ENCODE measurements at regions not wholly inside any gene's neighbourhood (a gene's known extent, or its start where the extent isn't known, plus 50 kb on each side); places are given as distances from the start of the nearest gene placed in this dataset.

GRCh38 chr16:85502357-85502756, 110.8 kb upstream of the GSE1 start:
- no peak for ATAC-seq
- H3K36me3 ChIP-seq (replicated peaks in 1 of 2; ENCODE audit: insufficient read depth in 1 of 2, low read depth in 2 of 2) = no peaks in the 10 kb centered on the region
- H3K9me3 ChIP-seq = no peaks in the 10 kb centered on the region
- intact Hi-C loops (cut with DNase I) = no loop called here
- no peaks in the 10 kb centered on the region for H3K4me1 ChIP-seq
- H3K27ac ChIP-seq = no peak overlapping the region
- no peak for DNase-seq
- TF ChIP-seq, protein P1, sequence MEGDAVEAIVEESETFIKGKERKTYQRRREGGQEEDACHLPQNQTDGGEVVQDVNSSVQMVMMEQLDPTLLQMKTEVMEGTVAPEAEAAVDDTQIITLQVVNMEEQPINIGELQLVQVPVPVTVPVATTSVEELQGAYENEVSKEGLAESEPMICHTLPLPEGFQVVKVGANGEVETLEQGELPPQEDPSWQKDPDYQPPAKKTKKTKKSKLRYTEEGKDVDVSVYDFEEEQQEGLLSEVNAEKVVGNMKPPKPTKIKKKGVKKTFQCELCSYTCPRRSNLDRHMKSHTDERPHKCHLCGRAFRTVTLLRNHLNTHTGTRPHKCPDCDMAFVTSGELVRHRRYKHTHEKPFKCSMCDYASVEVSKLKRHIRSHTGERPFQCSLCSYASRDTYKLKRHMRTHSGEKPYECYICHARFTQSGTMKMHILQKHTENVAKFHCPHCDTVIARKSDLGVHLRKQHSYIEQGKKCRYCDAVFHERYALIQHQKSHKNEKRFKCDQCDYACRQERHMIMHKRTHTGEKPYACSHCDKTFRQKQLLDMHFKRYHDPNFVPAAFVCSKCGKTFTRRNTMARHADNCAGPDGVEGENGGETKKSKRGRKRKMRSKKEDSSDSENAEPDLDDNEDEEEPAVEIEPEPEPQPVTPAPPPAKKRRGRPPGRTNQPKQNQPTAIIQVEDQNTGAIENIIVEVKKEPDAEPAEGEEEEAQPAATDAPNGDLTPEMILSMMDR (IDR thresholded peaks at IDR 0.05) = no peak
- no peak overlapping the region for H3K4me3 ChIP-seq
- 78 to 85% methylated on average over 3 to 11 of the region's 11 CpGs for WGBS, 2 donors
- H3K27me3 ChIP-seq = no peaks in the 10 kb centered on the region

DNA sequence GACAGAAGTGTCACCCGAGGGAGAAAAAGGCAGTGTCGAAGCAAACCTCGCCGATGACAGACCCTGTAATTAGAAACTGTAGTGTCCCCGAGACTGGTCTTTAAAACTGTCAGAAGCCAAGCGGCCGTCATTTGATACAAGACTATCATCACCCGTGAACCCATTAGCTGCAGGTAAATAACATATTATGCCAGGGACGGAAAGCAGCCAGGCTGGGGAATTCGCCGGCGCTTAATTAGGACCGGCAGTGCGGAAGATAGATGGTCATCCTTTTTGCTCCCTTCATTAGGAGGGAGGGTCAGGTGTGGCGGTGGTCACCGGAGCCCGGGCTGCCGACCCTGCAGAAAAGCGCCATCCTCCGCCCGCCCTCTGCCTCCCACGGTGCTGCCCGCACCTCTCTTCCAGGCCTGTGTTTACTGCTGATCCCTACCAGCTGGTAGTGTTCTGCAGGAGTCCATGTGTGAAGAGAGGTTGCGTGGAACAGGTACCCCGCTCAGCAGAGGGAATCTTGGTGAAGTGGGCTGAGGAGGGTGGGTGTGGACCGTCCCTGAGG, 109.4 kb upstream of the GSE1 start:
- intact Hi-C loops (cut with DNase I) = no loop called here
- ATAC-seq = no peak
- no peaks in the 10 kb centered on the region for H3K4me1 ChIP-seq
- WGBS, 2 donors = 86 to 88% methylated on average over 25 to 26 of the region's 26 CpGs
- no peak for DNase-seq
- TF ChIP-seq POLR2A (IDR thresholded peaks at IDR 0.05) = no peak
- no peaks in the 10 kb centered on the region for H3K27me3 ChIP-seq
- H3K27ac ChIP-seq = no peak overlapping the region
- H3K36me3 ChIP-seq (replicated peaks in 1 of 2; ENCODE audit: insufficient read depth in 1 of 2, low read depth in 2 of 2) = no peaks in the 10 kb centered on the region
- H3K4me3 ChIP-seq = no peak overlapping the region
- H3K9me3 ChIP-seq = no peaks in the 10 kb centered on the region

DNA sequence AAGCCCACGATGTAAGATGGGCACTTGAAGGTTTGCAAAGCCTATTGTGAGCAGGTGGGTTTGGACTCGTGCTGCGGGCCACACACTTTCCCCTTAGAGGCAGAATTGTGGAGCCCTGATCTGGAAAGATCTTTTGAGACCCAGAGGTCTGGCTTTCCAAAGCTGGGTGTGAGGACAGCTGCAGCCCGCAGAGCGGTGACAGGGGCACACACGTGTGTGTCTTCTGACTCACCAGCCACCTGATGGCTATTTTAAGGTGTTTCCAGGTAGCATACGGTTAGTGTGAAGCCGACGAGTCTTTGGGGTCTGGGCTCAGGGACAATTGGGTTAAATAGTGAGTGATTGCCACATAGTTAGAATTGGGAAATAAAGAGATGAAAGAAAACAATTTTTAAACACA, 108.9 kb upstream of the GSE1 start:
- no peak for DNase-seq
- no peak for ATAC-seq
- WGBS, 2 donors = 80 to 81% methylated on average over 9 of the region's 9 CpGs
- no peaks in the 10 kb centered on the region for H3K36me3 ChIP-seq (replicated peaks in 1 of 2; ENCODE audit: insufficient read depth in 1 of 2, low read depth in 2 of 2)
- no peaks in the 10 kb centered on the region for H3K4me1 ChIP-seq
- no peaks in the 10 kb centered on the region for H3K27me3 ChIP-seq
- H3K9me3 ChIP-seq = no peaks in the 10 kb centered on the region
- H3K4me3 ChIP-seq = no peak overlapping the region
- TF ChIP-seq POLR2A (IDR thresholded peaks at IDR 0.05) = no peak
- TF ChIP-seq, protein P1 (IDR thresholded peaks at IDR 0.05) = no peak
- intact Hi-C loops (cut with DNase I) = no loop called here
- H3K27ac ChIP-seq = no peak overlapping the region

- no peak for TF ChIP-seq POLR2A (IDR thresholded peaks at IDR 0.05)
- TF ChIP-seq, protein P1 (IDR thresholded peaks at IDR 0.05) = no peak
- no peak for DNase-seq
- WGBS, 2 donors = 87 to 88% methylated on average over 14 to 20 of the region's 20 CpGs
Observed at GRCh38 chr16:85505794-85506634, 107.1 kb upstream of the GSE1 start.

DNA sequence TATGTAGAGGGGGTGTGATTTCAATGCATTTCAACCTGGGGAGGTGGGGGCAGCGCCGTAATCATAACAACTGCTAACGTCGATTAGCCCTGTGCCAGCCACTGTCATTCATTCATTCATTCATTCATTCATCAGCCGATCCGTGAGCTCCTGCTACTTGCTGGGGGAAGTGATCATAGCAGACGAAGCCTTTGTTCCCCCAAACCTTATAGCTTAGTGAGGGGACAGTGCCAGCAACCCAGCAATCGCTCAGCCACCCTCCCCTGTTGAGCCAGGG, 106.5 kb upstream of the GSE1 start:
- intact Hi-C loops (cut with DNase I) = no loop called here

More at GRCh38 chr16:85505794-85506634, 107.1 kb upstream of the GSE1 start:
- intact Hi-C loops (cut with DNase I) = no loop called here
- no peaks in the 10 kb centered on the region for H3K4me1 ChIP-seq
- no peaks in the 10 kb centered on the region for H3K27me3 ChIP-seq
- H3K4me3 ChIP-seq = no peak overlapping the region
- H3K9me3 ChIP-seq = no peaks in the 10 kb centered on the region
- H3K27ac ChIP-seq = no peak overlapping the region
- H3K36me3 ChIP-seq (replicated peaks in 1 of 2; ENCODE audit: insufficient read depth in 1 of 2, low read depth in 2 of 2) = no peaks in the 10 kb centered on the region
- ATAC-seq = no peak

More for the DNA sequence above, 106.5 kb upstream of the GSE1 start:
- Histone ChIP-seq H3K36me3 (replicated peaks in 1 of 2; ENCODE audit: insufficient read depth in 1 of 2, low read depth in 2 of 2) (no peaks in the 10 kb centered on the region), H3K9me3 (no peaks in the 10 kb centered on the region), H3K4me3 (no peak overlapping the region), H3K27me3 (no peaks in the 10 kb centered on the region), H3K4me1 (no peaks in the 10 kb centered on the region), H3K27ac (no peak overlapping the region)
- TF ChIP-seq POLR2A (IDR thresholded peaks at IDR 0.05) = no peak
- TF ChIP-seq, protein P1 (IDR thresholded peaks at IDR 0.05) = no peak
- DNase-seq = no peak
- WGBS, 2 donors = 86 to 94% methylated on average over 7 to 8 of the region's 8 CpGs
- ATAC-seq = no peak

All from body of pancreas (tissue), 4 donors.